Renal cortex interstitium (tissue), 11 donors: ENCODE measurements at regions not wholly inside any gene's neighbourhood (a gene's known extent, or its start where the extent isn't known, plus 50 kb on each side); places are given as distances from the start of the nearest gene placed in this dataset.

ENCODE experiments used
- DNase-seq, 11 donors: peaks; one replicate each; pipeline ENCODE4 v3.0.0-alpha.2; 2013; ENCODE audit warnings: low read depth in 9 of 11, low spot score in 4 of 11; ENCODE audit errors: extremely low read depth in 1 of 11

- no peak for DNase-seq
Measured at GRCh38 chr3:73805435-73805834, 180.7 kb upstream of the PDZRN3 start.

- no peak for DNase-seq
Measured at GRCh38 chr3:73804204-73804603, 179.5 kb upstream of the PDZRN3 start.

GRCh38 chr3:73801444-73801843, 176.7 kb upstream of the PDZRN3 start:
- no peak for DNase-seq

- DNase-seq, result no peak
Measured at GRCh38 chr3:73797311-73797710, 172.6 kb upstream of the PDZRN3 start.

GRCh38 chr3:73796382-73796781, 171.6 kb upstream of the PDZRN3 start:
- DNase-seq, result no peak

- DNase-seq, result no peak
Measured at GRCh38 chr3:73791356-73791755, 166.6 kb upstream of the PDZRN3 start.

GRCh38 chr3:73789825-73790444, 165.2 kb upstream of the PDZRN3 start:
- DNase-seq, result no peak

- DNase-seq, result no peak
Measured at GRCh38 chr3:73787620-73788019, 162.9 kb upstream of the PDZRN3 start.

GRCh38 chr3:73786998-73787397, 162.3 kb upstream of the PDZRN3 start:
- no peak for DNase-seq

GRCh38 chr3:73786321-73786807, 161.6 kb upstream of the PDZRN3 start:
- no peak for DNase-seq

- peak in 1 of 11 donors; percentile 24 for DNase-seq
Measured at GRCh38 chr3:73784686-73785392, 160.1 kb upstream of the PDZRN3 start.

GRCh38 chr3:73783811-73784210, 159.1 kb upstream of the PDZRN3 start:
- DNase-seq, result no peak

- no peak for DNase-seq
Measured at GRCh38 chr3:73781541-73781940, 156.8 kb upstream of the PDZRN3 start.

GRCh38 chr3:73774645-73775044, 149.9 kb upstream of the PDZRN3 start:
- no peak for DNase-seq

- DNase-seq, result no peak
Measured at GRCh38 chr3:73773233-73773632, 148.5 kb upstream of the PDZRN3 start.

- no peak for DNase-seq
Measured at GRCh38 chr3:73772076-73772886, 147.5 kb upstream of the PDZRN3 start.

GRCh38 chr3:73768524-73769308, 144.0 kb upstream of the PDZRN3 start:
- DNase-seq, result no peak

GRCh38 chr3:73766599-73767381, 142.0 kb upstream of the PDZRN3 start:
- no peak for DNase-seq
